Epidermal melanocyte (primary cell): ENCODE measurements at regions not wholly inside any gene's neighbourhood (a gene's known extent, or its start where the extent isn't known, plus 50 kb on each side); places are given as distances from the start of the nearest gene placed in this dataset.

ENCODE experiments used
- DNase-seq: peaks from one replicate; pipeline ENCODE4 v3.0.0; 2011; ENCODE audit warnings: low spot score; ENCODE audit not compliant: insufficient read length

DNA sequence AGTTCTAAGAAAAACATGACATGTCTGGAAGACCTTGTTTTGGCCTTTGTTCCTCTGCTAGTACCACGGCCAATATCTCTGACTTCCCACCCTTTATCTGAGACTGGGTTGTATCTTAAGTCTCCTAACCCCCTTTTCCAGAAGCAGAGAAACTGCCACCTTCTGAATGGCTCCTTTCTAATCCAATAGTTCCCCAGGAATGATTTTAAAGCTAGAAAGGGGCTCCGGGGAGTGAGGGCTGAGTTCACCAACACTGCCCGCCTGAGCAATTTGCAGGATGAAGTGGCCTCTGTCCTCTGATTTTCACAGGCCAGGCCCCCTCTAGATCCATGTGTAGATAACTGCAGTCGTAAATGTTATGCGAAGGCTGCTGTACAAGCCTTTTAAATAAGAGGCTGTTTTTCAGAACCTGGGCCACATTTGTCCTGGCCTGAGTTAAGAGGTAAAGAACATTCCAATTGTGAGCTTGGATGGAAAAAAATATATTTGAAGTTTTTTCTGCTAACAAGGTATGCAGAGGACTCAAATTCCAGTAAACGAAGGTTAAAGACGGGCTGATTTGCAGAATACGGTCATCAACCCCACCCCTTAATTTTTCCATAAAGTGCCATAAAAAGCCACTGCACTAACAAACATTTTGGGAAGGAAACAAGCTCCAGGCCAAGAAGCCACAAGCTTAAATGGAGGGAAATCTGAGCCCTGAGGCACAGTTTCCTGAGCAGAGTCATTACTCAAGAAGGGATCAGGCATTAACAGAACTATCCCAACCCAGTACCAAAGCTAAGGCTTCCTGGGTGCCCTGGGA is 117.0 kb upstream of the MAF start:
- no peak for DNase-seq

GRCh38 chr16:79716645-79717332 is 116.3 kb upstream of the MAF start:
- DNase-seq = no peak

- no peak for DNase-seq
These were observed 114.5 kb upstream of the MAF start for GRCh38 chr16:79715061-79715460.

DNA sequence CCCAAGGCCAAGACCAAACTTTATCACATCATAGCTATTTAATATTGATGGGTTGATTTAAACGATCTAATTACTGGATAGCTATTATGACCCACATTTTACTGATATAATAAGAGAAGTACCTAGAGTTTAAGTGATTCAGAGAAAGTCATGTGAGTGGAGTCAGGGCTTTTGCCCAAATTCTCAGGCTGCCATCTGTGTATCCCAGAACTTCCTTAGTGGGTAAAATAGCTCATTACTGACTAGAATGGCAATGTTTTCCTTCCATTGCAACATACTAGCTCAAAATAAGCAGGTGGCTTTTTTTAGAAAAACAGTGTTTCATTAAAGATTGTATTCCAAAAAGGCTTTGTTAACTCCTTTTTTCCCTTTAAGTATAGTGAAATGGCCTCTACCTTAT is 113.9 kb upstream of the MAF start:
- no peak for DNase-seq

GRCh38 chr16:79713609-79714309 is 113.2 kb upstream of the MAF start:
- no peak for DNase-seq

- DNase-seq = no peak
These were observed 111.7 kb upstream of the MAF start for GRCh38 chr16:79712276-79712675.

DNA sequence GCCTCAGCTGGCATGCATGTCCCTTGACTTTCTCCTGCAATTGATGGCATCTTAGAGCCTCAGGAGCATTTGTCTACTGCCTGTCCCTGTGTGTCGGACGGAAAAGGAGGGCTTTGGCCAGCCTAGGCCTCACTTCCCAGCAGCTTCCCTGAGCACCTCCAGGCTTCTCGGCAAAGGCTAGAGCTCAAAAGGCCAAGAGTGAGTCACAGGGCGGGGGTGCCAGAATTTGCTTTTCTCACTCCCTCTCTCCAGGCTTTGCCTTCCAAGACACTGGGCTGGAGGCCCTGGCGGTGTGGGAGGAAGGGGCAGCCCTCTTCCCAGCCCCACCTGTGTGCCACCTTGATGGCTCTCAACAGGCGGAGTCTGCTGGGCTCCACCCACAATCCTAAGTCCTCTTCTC is 107.3 kb upstream of the MAF start:
- no peak for DNase-seq

GRCh38 chr16:79703066-79703465 is 102.5 kb upstream of the MAF start:
- DNase-seq = no peak

GRCh38 chr16:79698341-79698753 is 97.8 kb upstream of the MAF start:
- no peak for DNase-seq

DNA sequence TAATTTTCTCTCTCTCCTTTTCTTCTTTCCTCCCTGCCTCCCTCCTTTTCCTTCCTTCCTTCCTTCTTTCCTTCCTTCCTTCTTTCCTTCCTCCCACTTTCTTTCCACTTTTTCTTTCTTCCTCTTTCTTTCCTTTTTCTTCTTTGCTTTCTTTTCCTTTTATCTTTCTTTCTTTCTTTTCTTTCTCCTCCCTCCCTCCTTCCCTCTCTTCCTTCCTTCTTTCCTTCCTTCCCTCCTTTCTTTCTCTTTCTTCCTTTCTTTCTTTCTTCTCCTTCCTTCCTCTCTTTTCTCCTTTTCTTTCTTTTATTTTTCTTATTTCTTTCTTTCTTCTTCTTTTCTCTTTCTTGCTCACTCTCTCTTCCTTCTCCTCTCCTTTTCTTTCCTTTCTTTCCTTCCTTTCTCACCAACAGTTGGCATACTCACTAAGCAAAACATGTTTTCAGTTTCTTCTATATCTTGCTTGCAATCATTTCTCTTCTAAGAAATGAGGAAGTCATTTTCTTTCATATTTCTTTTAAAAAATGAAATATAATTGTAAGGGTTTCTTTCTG is 97.1 kb upstream of the MAF start:
- no peak for DNase-seq

GRCh38 chr16:79691007-79691406 is 90.5 kb upstream of the MAF start:
- DNase-seq = no peak

DNA sequence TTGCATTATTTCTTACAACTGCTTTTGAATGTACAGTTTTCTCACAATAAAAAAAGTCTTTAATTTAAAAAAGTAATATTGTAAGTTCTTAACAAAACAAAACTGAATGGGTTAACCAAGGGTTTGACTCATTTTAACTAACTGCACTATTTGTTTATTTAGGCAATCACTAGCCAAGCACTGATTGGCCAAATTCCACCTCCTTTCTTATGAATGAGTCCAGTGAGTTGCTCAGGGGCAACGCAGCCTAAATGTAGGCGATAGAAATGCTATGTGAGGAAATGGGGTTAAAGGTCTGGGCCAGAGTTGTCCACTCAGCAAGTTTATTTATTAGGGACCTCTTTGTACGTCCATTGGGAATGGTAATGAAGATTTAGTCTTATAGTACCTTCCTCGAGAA is 89.6 kb upstream of the MAF start:
- no peak for DNase-seq

DNA sequence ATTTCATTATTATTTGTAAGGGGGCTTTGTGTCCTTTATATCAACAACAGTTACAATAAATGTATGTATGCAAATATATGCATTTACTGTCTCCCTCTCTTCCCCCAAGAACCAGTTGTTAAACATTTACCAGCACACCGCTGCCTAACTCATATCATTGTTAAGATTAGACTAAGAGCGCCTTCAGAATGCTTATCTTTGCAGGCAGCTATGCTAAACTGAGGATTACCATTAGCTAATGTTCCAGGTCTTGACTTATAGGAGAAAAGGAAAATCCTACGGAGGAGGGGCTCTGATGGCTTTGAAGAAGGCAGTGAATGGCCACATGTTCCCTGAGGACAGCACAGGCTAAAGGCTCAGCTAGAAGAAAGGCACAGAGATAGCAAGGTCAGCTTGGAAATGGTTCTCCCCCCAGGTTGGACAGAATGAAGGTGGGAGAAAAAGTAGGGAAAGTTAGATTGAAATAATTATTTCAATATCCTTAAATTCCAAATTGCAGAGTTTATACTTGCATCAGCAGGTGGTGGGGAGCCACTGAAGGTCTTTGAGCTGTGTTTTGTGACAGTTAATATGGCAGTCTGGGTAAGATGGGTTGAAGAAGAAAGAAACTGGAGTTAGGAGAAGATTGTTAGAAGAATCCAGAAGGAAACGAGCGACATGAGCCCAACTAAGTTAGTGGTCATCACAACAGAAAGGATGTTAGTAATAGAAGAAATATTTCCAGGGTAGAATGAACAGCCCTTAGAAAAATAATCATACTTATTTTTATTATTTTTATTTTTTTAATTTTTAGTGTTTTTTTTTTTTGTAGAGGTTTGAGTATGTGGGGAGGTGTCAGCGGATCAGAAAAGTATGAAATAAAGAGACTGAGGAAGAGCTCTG is 87.0 kb upstream of the MAF start:
- no peak for DNase-seq

DNA sequence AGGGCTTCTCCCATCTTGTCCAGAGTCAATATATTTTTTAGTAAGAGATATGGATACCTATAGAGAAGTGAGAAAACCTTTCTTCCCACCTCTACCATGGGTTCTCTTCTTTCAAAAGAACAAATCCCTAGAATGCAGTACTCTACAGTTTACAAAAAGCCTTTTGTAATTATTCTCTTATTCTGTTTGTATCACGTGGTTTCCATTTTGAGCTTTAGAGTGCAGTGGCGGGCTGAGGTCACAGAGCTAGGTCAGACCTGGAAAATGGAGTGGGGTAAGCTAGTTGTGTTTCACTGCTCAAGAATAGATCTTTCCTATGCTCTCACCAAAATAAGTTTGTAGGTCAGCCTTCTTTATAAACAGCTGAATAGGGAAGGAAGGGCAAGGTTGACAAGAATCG is 85.3 kb upstream of the MAF start:
- no peak for DNase-seq

- DNase-seq = no peak
These were observed 78.8 kb upstream of the MAF start for GRCh38 chr16:79679334-79679733.

GRCh38 chr16:79677799-79678530 is 77.4 kb upstream of the MAF start:
- no peak for DNase-seq

- no peak for DNase-seq
These were observed 73.1 kb upstream of the MAF start for GRCh38 chr16:79673635-79674034.

GRCh38 chr16:79672524-79672923 is 72.0 kb upstream of the MAF start:
- no peak for DNase-seq

- DNase-seq = no peak
These were observed 68.0 kb upstream of the MAF start for GRCh38 chr16:79668502-79668901.

- DNase-seq = no peak
These were observed 65.4 kb upstream of the MAF start for GRCh38 chr16:79665970-79666369.
